ENCODE measurements at regions not wholly inside any gene's neighbourhood (a gene's known extent, or its start where the extent isn't known, plus 50 kb on each side); places are given as distances from the start of the nearest gene placed in this dataset.

GRCh38 chr14:100400115-100400514 lies 77.0 kb downstream of the SLC25A47 start:
- no peak for DNase-seq

DNA sequence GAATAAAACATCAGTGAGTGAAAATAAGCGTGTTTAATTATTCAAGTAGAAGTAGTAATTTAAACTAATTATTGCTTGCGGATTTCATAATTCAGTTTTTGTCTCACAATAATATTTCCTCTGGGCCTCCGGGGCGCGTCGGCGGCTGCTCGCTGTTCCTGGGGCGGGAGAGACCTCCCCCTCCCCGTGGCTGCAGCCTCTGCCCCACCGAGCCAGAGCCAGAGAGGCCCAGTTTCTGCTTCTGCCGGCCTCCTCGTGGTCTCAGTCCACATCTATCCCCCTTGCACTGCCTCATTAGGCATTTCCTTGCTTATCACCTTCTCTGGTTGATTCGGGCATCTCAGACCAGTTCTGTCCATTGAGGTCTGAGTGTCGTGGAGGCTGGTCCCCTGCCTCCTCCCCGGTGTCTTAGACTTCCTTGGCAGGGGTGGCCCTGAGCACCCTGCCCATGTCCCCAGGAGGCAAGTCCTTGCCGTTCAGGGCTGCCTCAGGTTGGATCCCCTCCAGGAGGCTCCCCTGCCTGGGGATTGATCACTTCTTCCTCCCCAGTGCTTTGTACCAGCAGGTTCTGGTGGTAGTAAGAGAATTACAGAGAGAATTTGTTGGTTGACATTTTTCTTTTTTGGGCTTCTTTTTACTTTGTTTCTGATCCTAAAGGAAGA lies 78.0 kb downstream of the SLC25A47 start:
- no peak for DNase-seq

DNA sequence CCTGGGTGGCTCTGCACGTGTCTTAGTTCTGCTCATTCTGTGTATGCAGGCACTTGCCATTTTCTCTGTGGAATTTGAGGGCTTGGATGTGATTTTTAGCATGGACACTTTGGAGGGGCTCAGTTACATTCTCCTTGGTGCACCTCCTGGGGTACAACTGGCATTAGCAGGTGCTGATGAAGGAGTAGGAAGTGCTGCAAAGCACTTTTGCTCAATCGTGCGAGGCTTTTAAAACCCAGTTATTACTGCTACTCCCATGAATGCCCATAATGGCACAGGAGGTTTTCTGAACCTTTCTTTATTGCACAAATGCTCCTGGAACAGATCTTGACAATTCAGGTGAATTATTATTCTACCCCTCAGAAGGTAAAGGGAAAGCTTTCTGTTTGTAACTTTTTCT lies 78.7 kb downstream of the SLC25A47 start:
- DNase-seq: no peak

DNA sequence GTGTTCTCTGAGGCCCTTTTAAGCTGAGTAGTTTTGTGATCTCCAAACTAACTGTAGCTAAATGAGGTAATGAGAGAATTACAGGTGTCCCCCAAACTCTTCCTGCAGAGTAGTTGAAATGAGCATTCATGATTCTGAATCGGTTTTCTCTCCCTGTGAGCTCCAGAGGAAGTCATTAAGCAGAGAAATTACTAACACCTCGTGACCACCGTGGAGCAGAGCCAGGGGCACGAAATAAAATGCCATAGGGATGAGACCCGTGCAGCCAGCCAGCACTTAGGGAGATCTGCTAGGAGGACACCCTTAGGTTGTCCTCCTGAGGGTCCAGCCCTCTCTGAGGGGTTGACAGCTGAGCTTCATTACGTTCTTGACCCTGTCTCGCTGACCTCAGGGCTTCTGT lies 79.5 kb downstream of the SLC25A47 start:
- DNase-seq: no peak

- no peak for DNase-seq
These were observed 80.0 kb downstream of the SLC25A47 start for GRCh38 chr14:100403105-100403504.

GRCh38 chr14:100403802-100404365 lies 80.7 kb downstream of the SLC25A47 start:
- no peak for DNase-seq

DNA sequence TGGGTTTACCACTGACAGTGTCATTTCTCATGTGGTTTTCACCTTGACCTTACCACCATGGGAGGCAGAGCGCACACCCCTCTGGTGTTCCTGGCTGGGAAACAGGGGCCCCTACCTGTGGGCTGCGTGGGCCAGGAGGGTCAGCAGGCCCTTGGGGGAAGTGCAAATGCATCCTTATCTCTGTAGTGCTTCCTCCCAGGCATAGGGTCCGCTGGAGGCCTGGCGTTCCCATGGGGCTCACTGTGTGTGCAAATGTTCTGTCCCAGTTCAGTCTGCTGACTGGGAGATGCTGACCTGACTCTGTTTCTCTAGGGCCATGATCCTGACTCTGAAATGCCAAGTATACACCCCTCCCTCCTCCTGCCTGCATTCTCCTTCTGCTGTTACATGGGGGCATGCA lies 81.3 kb downstream of the SLC25A47 start:
- DNase-seq: no peak

- no peak for DNase-seq
These were observed 82.8 kb downstream of the SLC25A47 start for GRCh38 chr14:100405760-100406455.

DNA sequence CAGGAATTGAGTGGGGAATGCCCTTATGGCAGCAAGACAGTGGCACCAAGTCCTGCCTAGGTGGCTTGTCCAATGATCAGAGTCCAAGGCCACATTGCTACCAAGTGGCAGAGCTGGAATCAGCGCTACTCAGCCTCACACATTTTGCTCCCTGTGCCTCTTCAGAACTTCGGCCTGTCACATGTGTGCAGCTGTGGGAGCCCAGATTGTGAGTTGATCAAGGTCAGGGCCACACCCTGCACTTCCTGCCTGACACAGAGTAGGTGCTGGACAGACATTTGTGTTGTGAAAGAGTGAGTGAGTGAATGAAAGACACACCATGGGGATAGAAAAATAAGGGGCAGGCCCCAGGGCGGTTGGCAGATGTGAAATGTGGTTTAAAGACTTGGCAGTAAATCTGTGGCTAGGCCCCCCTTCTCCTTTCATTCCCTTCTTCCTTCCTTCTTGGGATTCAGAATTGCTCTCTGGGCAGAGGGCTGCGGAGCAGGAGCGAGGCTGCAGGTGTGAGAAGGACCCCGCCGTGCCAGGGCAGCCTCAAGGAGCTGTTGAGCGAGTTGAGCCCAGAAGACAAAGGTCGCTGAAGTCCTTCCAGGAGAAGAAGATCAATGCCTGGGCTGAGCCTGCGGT lies 83.5 kb downstream of the SLC25A47 start:
- no peak for DNase-seq

GRCh38 chr14:100407376-100408102 lies 84.4 kb downstream of the SLC25A47 start:
- no peak for DNase-seq

GRCh38 chr14:100408350-100409002 lies 85.3 kb downstream of the SLC25A47 start:
- DNase-seq: no peak

DNA sequence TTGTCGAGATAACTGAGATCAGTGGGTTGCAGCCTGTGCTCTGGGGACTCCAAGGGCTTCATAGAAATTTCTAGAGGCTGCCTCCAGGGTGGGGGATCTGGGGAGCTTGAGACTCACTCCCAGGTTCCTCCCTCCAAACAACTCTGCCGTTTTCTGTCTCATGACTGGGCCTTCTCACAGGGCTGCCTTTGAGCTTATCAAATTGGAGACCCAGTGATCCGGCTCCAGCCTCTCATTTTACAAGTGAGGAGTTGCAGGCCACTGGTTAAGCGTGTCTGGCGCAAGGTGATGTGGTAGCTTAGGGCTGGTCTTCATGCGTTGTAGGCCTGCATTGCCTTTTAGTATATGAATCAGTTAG lies 85.8 kb downstream of the SLC25A47 start:
- no peak for DNase-seq

DNA sequence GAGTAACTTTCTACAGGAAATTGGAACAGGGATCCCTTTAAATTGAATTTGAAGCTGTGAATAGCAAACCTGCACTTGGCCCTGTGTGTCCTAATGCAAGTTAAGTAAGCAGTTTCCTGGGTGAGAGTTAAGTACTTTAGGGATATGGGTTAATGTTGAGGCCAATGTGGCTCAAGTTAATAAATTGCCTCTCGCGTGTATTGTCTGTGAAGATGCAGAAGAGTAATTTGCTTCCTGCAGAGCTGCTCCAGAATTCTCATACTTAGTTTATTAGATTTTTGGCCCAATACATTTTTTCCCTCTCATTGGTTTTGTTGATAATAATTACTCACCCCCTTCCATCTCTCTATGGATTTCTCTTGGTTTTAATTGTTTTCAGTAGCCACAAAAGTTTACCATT lies 86.5 kb downstream of the SLC25A47 start:
- DNase-seq: no peak

DNA sequence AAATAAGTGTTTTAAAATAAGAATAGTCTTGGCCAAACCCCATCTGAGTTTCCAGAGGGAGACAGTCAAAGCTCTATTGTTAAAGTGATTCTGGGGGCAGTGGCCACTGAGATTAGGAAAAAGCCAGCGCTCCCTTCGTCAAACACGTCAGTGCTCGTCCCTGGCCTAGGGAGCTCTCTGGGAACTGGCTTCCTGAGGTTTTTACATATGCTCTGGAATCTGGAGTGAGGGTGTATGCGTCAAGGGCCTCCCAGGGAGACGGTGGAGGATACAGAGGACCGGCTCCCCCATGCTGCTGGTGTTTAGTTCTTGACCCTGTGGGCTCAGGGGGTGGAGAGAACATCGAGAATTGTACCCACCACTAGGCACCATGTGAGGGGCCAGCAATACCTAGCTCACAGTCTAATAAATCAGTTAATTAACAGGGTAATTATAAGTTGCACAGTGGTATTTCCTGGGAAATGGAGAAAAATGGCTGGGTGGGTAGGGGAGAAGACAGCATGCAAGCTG lies 87.0 kb downstream of the SLC25A47 start:
- no peak for DNase-seq

DNA sequence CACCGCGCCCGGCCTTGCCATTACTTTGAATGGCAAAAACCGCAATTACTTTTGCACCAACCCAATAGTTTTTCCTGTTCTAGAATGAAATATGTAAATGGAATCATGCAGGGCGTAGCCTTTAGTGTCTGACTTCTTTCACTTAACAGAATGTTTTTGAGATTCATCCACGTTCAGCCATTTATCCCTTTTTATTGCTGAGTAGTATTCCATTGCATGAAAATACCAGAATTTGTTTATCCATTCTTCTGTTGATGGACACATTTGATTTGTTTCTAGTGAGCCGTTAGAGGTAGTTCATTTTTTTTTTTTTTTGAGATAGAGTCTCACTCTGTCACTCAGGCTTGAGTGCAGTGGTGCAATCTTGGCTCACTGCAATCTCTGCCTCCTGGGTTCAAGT lies 90.6 kb downstream of the SLC25A47 start:
- no peak for DNase-seq

- no peak for DNase-seq
These were observed 92.1 kb downstream of the SLC25A47 start for GRCh38 chr14:100415226-100415625.

DNA sequence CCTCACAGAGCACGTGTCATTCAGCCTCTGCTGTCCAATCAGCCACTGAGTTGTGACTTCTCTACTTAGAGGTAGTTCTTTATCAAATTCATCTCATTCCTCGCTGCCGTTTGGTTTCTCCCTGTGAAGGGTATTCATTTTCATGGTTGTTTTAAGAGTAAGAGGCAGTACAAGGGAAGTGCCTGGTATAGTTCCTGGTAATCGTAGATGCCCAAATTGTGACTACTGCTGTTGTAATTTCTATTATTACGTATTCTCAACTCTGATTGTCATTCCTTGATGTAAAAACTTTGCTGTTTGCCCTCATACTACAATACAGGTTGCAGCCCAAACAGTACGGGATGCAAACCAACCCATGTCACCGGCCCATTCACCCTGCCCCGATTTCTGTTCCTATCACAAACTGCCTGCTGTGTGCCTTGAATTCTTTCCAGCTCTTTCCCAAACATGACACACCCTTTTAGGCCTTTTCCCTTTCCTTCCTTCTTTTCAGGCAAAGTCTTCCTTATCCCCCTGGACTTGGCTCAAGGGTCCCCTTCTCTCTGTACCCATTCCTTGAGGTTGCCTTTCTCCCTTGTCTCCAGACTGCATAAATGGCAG lies 93.0 kb downstream of the SLC25A47 start:
- no peak for DNase-seq

DNA sequence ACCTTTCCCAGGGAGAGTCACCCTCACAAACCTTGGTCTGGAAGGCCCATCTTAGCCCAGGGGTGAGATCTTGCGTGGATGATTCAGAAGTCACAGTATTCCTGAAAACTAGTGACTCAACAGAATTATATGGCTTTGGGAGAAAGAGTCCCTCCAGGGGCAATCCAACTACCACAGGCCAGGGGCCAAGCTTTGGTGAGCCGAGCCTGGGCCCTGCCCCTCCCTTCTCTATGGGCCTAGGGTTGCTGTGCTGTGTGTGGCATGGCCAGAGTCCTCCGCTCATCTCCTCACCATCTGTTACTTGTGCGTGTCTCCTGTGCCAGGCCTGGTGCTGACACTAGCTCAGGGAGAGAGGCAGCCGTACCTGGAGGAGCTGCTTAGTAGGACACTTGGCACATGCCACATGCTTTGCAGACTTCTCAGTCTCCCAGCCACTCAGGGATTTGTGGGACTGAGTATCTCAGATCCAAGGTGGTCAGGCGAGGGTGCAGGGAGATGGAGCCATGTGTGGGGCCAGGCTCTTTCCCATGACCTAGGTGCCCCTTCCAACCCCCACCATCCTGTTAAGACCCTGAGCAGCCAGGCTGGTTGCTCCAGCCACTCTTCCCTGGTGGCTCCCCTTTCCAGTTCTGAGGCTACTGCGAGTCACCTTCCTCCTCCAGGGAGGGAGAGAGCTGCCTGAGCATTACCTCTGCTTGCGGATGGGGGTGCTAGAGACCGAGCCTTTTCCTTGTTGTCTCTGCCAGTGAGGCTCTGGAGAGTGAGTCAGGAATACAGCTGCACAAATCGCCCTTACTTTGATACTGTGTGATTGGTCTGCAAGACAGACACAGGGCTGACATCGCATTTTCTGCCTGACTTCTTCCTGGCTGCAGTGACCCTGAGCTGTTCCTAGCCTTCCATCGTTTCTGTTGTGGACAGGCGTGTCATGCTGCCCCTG lies 94.1 kb downstream of the SLC25A47 start:
- DNase-seq: no peak

GRCh38 chr14:100419856-100420255 lies 96.7 kb downstream of the SLC25A47 start:
- no peak for DNase-seq

DNA sequence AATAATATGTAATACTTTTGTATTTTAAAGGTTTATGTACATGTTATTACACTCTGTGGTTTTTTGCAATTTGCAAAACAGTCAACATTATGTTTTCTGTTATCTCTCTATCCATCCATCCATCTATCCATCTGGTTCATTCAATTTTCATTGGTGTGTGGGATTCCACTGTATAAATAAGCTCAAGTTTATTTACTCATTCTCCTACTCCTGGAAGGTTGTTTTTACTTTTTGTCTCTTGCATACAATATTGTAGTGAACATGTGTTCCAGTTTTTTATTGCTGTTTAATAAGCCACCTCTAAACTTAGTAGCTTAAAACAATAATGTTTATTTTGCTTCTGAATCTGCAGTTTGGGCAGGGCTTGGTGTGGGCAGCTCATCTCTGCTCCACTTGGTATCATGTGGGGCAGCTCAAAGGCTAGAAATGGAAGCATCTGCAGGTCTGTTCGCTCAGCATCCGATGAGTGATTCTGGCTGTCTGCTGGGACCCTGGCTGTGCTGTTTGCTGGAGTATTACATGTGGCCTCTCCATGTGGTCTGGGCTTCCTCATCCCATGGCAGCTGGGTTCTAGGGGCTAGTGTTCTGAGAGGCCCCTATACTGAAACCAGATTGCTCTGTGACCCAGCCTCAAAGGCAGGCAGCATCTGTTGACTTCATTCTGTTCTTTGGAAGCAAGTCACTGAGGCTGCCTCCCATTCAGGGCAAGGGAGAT lies 98.8 kb downstream of the SLC25A47 start:
- no peak for DNase-seq

Measured in activated naive CD4-positive, alpha-beta T cell treated with Interleukin-2 at 50 U/mL for 16 hours (primary cell).